GM21360 (cell line): ENCODE measurements at regions not wholly inside any gene's neighbourhood (a gene's known extent, or its start where the extent isn't known, plus 50 kb on each side); places are given as distances from the start of the nearest gene placed in this dataset.
"Not testable (repeated sequence)": the region's sequence is repeated elsewhere in the genome, so short reads cannot be mapped to it uniquely, and the experiment has no call there.

Experiments used
- ATAC-seq: cut with Tn5 transposase; IDR thresholded peaks from one replicate; pipeline ENCODE4 v1.9.1; 2021; ENCODE audit warnings: mild to moderate bottlenecking, moderate library complexity; ENCODE audit not compliant: unreplicated experiment

GRCh38 chr11:109043315-109043714 lies 378.4 kb downstream of the DDX10 start:
- no peak for ATAC-seq

GRCh38 chr11:109046284-109046992 lies 375.6 kb upstream of the C11orf87 start:
- no peak for ATAC-seq

- ATAC-seq: no peak
These were observed 373.9 kb upstream of the C11orf87 start for GRCh38 chr11:109048098-109048497.

DNA sequence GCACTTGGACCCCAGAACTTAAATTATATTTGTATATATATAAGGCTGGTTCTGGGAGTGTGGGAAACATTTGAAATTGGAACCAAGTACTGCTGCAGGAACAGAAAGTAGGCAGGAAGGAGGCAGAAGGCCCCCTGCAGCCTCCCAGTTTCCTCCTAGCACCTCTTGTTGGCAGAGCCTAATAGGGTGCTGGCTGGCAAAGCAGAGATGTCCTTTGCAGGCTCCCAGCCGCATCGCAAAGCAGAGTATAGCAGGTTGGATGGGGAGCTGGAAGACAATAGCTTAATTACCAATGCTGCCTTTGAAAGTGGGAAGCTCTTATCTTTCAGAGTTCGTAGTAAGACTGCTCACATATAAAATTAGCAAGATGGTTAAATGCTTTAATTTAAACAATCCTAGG lies 370.8 kb upstream of the C11orf87 start:
- no peak for ATAC-seq

GRCh38 chr11:109059402-109059801 lies 362.6 kb upstream of the C11orf87 start:
- no peak for ATAC-seq

GRCh38 chr11:109061394-109061793 lies 360.6 kb upstream of the C11orf87 start:
- ATAC-seq: no peak

DNA sequence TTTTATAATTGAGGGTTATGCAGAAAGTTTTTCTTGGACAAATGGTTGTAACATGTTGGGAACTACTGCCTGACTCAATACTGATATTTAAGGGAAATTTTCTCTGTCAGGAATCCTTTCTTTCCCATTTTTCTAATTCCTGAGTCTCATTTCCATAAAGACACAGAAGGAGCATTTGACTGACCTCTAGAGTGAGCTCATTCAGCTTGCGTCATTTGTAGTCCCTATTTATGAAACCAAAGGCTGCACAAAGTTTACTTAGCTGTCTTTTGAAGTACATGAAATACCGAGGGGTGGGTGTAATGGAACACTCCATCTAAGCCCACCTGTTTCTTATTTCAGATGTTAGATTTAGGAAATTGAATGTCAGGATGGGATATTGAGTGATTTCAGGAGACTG lies 359.5 kb upstream of the C11orf87 start:
- no peak for ATAC-seq

GRCh38 chr11:109062871-109063270 lies 359.1 kb upstream of the C11orf87 start:
- no peak for ATAC-seq

- not testable (repeated sequence) for ATAC-seq
These were observed 357.2 kb upstream of the C11orf87 start for GRCh38 chr11:109064618-109065311.

DNA sequence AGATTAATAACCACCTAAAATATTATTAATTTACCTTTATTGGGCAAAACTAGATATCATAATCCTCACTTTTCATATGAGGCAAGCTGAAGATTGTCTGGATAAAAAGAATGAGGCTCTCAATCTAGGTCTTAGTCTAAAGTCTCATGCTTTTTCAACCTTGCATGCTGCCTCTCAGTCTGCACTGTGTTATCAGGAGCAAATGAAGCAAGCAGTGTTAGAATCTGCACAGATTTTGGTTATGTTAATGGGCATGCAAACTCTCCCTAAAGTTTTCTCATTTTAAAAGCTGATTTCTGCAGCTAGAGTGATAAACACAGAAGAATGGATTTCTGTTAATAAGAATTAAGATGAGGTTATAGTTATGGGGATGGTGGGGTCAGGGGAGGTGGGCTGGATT lies 350.7 kb upstream of the C11orf87 start:
- ATAC-seq: no peak

- no peak for ATAC-seq
These were observed 350.1 kb upstream of the C11orf87 start for GRCh38 chr11:109071712-109072524.

GRCh38 chr11:109073032-109073822 lies 348.8 kb upstream of the C11orf87 start:
- ATAC-seq: no peak

DNA sequence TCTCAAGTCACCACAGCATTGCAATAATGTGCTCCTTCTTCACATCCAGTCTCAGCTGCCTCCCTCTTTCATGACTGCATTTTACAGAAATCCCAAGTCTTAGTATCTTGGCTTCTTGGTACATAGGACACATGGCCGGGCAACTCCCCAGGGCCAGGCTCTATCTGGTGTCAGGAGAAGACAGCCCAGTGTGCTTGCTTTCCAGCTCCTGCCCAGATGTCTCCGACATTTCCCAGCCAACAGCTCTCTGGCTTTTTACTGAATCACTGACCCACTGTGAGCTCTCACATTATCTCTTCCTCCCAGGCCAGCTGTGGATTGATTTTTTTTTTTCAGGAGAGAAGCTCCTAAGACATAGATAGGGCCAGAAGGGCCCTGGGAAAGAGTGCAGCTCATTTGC lies 346.0 kb upstream of the C11orf87 start:
- ATAC-seq: no peak

DNA sequence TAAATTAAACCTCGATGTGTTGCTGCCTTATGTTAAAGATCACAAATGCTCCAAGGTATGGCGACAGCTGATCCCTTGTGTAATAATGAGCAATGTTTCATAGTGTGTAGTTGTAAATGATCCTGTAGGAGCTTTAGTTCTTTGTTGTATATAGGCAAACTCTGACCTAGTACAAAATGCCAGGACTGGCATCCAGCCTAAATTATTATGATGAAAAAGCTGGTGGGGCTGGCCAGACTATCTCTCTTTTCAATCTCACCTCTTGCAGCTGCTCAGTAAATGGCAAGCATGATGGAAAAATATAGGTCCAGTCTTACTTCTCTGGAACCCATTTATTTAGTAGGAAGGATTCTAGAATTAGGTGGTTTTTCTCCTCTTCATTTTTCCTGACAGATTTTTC lies 345.1 kb upstream of the C11orf87 start:
- ATAC-seq: no peak

DNA sequence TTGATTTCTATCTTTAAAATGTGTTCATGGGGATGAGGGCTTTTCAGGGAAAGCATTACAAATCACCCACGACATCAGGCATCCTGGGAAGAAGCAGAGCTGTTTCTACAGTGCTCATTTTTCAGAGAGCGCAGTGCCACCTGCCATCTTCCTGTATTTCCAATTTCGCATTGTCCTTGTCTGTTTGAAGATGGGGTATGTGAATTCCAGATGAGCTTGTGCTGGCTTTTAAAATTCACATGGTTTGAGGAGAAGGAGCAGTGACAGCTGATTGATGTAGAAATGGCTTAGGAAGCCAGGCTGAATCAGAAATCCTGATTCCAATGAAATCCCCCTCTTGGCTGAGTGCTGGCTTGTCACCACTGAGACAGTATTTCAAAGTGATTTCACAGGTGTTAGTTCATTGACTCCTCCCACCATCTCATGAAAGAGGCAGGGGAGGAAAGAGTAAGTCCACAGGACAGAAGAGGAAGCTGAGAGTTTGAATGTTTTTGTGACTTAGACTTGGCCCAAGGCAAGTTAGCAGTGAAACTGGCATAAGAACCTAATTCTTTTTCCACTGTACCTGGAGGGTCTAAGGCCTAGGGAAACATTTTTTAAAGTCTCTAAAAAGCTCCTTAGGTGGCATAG lies 344.6 kb upstream of the C11orf87 start:
- no peak for ATAC-seq

GRCh38 chr11:109085708-109086373 lies 336.1 kb upstream of the C11orf87 start:
- no peak for ATAC-seq

DNA sequence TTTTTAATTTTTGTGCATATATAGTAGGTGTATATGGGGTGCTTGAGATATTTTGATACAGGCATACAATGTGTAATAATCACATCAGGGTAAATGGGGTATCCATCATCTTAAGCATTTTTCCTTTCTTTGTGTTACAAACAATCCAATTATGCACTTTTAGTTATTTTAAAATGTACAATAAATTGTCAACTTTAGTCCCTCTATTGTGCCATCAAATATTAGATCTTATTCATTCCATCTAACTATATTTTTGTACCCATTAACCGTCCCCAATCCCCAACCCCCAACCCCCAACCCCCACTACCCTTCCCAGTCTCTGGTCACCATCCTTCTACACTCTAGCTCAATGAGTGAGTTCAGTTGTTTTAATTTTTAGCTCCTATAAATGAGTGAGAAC lies 335.1 kb upstream of the C11orf87 start:
- ATAC-seq: no peak

DNA sequence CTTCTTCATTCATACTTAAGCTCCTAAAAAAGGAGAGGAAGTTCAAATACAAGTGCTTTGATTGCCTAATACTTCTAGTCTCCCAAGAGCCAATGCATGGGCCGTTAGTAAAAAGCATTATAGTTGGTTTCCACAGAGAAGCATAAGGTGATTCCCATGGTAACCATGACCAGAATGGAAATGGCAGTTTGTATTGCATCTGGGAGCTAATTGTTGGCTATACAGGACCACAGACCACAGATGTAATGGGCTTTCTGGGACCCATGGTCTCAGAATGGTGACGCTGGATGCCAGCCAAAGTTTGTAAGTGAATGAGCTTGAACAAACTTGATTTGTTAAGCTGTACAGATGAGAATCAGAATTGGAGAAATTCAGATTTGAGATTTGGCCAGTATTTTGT lies 333.9 kb upstream of the C11orf87 start:
- ATAC-seq: no peak

DNA sequence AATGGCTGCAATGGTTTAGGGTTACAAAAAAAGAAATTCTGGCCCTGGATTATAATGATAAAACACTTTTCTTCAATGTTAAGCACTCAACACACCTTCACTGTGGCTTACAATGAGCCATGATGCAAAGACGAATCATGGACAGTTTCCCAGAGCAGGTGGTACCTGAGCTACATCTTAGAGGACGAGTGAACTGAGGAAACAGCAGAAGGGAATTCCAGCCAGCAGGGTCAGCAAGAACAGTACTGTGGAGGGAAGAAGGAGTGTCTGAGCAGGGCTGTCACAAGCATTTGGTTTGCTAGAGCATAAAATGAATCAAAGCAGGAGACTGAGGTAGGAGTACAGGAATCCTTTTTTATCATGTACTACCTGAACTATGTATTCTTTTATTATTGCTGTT lies 332.8 kb upstream of the C11orf87 start:
- no peak for ATAC-seq

- ATAC-seq: no peak
These were observed 328.6 kb upstream of the C11orf87 start for GRCh38 chr11:109093354-109093753.
